A549 (cell line): ENCODE measurements at regions not wholly inside any gene's neighbourhood (a gene's known extent, or its start where the extent isn't known, plus 50 kb on each side); places are given as distances from the start of the nearest gene placed in this dataset.

Experiments
- ESRRA ChIP-seq: fragments of 150-350 bp; IDR thresholded peaks from 2 replicates; pipeline ENCODE4 v1.6.1; 2014; ENCODE audit warnings: mild to moderate bottlenecking, low read length, borderline replicate concordance
- JUN ChIP-seq, 2 experiments: fragments of >200 bp; sonication (Bioruptor Twin); formaldehyde crosslinking; IDR thresholded peaks; 2 replicates in 1 of 2; 3 replicates in 1 of 2; pipeline ENCODE4 v1.6.1; 2016 to 2017
- JUNB ChIP-seq: fragments of >200 bp; sonication (Bioruptor Twin); formaldehyde crosslinking; IDR thresholded peaks from 2 replicates; pipeline ENCODE4 v1.6.1; 2016
- MAFK ChIP-seq: fragments of 450-650 bp; IDR thresholded peaks from 2 replicates; pipeline ENCODE4 v1.6.1; 2014; ENCODE audit not compliant: partially characterized antibody
- MAZ ChIP-seq: fragments of 150-350 bp; IDR thresholded peaks from 2 replicates; pipeline ENCODE4 v1.6.1; 2014; ENCODE audit warnings: antibody characterized with exemption, low read depth, low read length, borderline replicate concordance
- PHF8 ChIP-seq: fragments of 200-600 bp; sonication (generic); IDR thresholded peaks from 2 replicates; pipeline ENCODE4 v1.6.1; 2016; ENCODE audit warnings: low read depth, mild to moderate bottlenecking, antibody characterized with exemption, moderate library complexity, borderline replicate concordance
- POLR2A ChIP-seq: IDR thresholded peaks from 2 replicates; pipeline ENCODE4 v1.6.1; 2012; ENCODE audit warnings: mild to moderate bottlenecking, low read length
- RAD21 ChIP-seq, 2 experiments: fragments of >200 bp in 1 of 2; sonication (Bioruptor Twin) in 1 of 2; formaldehyde crosslinking in 1 of 2; IDR thresholded peaks in 1 of 2; conservative IDR thresholded peaks in 1 of 2; 2 replicates in 1 of 2; 3 replicates in 1 of 2; pipeline ENCODE4 v1.6.1; 2012 to 2018; ENCODE audit warnings: inconsistent platforms in 1 of 2
- RNF2 ChIP-seq: fragments of 200-600 bp; sonication (generic); IDR thresholded peaks from 2 replicates; pipeline ENCODE4 v1.6.1; 2016; ENCODE audit warnings: low read depth, mild to moderate bottlenecking, antibody characterized with exemption, moderate library complexity, borderline replicate concordance
- TF ChIP-seq, protein P1 (sequence below): fragments of 150-350 bp; IDR thresholded peaks from 2 replicates; pipeline ENCODE4 v1.6.1; 2014; ENCODE audit warnings: low read depth, mild to moderate bottlenecking, low read length
- TF ChIP-seq, protein P2 (sequence below): fragments of >200 bp; sonication (Bioruptor Twin); formaldehyde crosslinking; IDR thresholded peaks from 3 replicates; pipeline ENCODE4 v1.5.1; 2016

DNA sequence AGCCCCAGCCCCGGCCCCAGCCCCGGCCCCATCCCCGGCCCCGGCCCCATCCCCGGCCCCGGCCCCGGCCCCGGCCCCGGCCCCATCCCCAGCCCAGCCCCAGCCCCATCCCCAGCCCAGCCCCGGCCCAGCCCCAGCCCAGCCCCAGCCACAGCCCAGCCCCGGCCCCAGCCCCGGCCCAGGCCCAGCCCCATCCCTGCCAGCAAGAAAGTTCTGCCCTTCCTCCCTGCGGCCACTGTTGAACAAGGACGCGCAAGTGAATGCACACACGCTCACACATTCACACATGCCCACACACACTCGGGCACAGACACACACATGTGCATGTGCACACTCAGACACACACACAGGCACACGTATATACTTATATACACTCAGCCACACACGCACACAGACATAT lies 287.0 kb downstream of the NDUFA10 start:
- TF ChIP-seq JUN (IDR thresholded peaks at IDR 0.05) (no peak), RAD21 (conservative IDR thresholded peaks at IDR 0.05 in 1 of 2, IDR thresholded peaks at IDR 0.05 in 1 of 2) (no peak), POLR2A (no peak), MAZ (no peak), JUNB (no peak), RNF2 (no peak), PHF8 (no peak), ESRRA (no peak), MAFK (no peak)
- TF ChIP-seq, protein P1, sequence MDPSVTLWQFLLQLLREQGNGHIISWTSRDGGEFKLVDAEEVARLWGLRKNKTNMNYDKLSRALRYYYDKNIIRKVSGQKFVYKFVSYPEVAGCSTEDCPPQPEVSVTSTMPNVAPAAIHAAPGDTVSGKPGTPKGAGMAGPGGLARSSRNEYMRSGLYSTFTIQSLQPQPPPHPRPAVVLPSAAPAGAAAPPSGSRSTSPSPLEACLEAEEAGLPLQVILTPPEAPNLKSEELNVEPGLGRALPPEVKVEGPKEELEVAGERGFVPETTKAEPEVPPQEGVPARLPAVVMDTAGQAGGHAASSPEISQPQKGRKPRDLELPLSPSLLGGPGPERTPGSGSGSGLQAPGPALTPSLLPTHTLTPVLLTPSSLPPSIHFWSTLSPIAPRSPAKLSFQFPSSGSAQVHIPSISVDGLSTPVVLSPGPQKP: no peak
- TF ChIP-seq, protein P2, sequence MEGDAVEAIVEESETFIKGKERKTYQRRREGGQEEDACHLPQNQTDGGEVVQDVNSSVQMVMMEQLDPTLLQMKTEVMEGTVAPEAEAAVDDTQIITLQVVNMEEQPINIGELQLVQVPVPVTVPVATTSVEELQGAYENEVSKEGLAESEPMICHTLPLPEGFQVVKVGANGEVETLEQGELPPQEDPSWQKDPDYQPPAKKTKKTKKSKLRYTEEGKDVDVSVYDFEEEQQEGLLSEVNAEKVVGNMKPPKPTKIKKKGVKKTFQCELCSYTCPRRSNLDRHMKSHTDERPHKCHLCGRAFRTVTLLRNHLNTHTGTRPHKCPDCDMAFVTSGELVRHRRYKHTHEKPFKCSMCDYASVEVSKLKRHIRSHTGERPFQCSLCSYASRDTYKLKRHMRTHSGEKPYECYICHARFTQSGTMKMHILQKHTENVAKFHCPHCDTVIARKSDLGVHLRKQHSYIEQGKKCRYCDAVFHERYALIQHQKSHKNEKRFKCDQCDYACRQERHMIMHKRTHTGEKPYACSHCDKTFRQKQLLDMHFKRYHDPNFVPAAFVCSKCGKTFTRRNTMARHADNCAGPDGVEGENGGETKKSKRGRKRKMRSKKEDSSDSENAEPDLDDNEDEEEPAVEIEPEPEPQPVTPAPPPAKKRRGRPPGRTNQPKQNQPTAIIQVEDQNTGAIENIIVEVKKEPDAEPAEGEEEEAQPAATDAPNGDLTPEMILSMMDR: no peak
